Kidney glomerular epithelial cell (primary cell): ENCODE measurements at regions not wholly inside any gene's neighbourhood (a gene's known extent, or its start where the extent isn't known, plus 50 kb on each side); places are given as distances from the start of the nearest gene placed in this dataset.
"Not testable (repeated sequence)": the region's sequence is repeated elsewhere in the genome, so short reads cannot be mapped to it uniquely, and the experiment has no call there.

Experiments used
- DNase-seq: peaks from one replicate; lab custom pipeline; 2025; lab: John Stamatoyannopoulos, UW

DNA sequence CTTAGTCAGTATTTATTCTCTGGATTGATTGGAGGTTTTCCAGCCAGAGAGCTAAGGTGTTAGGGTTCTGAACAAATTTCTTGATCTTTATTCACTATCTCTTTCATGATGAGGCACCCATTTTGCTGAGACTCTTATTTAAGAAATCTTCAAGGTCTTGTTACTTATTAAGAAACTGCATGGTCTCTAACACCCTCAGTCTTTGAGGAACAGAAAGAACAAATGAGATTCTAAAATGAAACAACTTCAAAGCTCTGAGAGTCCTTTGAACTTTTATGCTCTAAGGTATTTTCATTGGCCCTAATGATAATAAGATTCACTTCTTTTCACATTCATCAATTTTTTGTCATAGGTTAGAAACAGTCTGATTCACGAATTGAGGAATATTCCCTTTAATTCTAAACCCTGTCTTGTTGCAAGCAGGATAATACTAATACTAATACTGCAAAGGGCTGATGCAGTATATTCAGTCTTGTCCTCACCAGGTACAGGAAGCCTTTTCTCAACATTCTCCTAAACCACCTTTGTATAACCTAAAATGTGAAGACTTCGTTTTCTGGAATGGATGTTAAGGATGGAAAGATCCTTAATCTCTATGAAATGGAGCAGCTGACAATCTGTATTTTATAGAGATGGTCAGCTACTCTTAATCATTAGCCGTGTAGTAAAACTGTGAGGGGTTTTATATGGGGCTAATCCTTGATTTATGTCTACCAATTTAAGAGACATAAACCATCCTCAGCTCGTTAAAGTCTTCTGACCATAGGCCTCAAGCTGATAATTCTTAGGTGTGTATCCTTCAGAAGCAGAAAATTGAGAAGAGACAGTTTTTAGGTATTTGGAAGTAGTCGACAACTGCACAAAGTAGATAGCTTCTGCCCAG, 198.3 kb downstream of the OTOL1 start:
- no peak for DNase-seq

DNA sequence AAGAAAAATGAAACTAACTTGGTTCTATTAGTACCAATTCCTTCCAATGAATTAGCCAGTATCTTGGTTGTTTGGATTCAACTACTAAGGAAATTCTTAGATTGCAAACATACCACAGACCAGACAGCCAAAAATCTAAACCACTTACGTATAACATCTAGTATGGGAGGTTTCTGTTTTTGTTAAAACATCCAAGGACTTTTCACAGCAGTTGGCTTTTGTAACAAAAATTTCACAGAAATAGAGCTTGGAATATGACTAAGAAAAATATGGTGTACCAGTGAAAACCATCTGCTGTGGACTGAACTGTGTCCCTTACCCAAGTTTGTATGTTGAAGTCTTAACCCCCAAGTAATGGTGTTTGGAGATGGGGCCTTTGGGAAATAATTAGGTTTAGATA, 199.2 kb downstream of the OTOL1 start:
- no peak for DNase-seq

DNA sequence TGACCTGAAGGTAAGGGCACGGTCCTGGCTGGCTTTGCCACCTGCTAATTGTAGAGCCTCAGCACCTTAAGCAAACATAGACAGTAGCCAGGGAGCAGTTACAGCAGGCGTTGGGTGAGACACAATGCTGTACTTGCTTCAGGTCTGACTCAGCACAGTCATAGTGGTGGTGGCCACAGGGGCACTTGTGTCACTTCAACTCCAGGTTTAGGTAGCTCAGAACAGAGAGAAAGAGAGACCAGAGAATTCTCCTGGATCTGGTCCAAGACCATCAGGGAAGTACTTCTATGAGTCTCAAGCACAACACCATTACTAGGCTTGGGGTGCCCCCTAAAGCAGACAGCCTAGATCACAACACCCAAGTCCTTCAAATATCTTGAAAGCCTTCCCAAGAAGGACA, 204.4 kb downstream of the OTOL1 start:
- DNase-seq = no peak

GRCh38 chr3:161707253-161707652, 210.6 kb downstream of the OTOL1 start:
- DNase-seq = not testable (repeated sequence)

GRCh38 chr3:161713731-161714130, 217.1 kb downstream of the OTOL1 start:
- no peak for DNase-seq

GRCh38 chr3:161731968-161732367, 235.4 kb downstream of the OTOL1 start:
- no peak for DNase-seq

DNA sequence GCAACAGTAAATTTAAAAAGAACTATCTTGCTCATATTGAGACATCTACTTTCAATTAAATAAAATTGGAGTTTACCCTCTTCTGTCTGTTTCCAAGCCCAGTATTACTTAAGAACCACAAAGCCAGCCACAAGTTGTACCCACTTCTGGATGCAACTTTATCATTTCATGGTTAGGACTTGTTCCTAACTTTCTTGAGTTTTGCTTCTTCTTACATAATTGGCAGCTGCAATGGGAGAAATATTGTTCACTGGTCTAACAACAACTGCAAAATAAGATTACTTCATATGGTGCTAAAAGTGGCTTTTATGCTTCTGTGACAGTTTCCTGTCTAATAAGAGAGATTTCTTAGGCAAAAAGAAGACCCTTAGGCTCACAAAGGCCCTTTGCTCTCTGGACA, 240.6 kb downstream of the OTOL1 start:
- no peak for DNase-seq

- DNase-seq = no peak
These were observed 243.8 kb downstream of the OTOL1 start for GRCh38 chr3:161740421-161740820.

- no peak for DNase-seq
These were observed 247.8 kb downstream of the OTOL1 start for GRCh38 chr3:161744366-161744765.

DNA sequence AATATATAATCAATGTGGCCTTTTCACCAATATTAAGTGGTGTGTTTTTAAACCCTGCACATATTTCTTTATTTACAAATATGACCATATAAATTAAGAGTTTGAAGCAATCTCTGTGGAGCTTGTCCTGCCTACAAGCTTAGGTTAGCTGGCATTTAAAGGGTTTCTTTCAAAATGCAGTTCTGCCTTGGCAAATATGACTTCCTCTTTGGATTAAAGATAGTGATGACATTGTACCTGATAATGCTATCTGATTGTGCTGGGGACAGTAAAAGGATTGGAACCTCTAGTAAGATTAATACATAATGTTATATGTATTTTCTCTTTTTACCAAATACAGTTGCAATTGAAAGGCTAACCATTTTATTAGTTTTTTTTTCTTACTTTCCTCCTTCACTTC, 249.1 kb downstream of the OTOL1 start:
- DNase-seq = no peak

DNA sequence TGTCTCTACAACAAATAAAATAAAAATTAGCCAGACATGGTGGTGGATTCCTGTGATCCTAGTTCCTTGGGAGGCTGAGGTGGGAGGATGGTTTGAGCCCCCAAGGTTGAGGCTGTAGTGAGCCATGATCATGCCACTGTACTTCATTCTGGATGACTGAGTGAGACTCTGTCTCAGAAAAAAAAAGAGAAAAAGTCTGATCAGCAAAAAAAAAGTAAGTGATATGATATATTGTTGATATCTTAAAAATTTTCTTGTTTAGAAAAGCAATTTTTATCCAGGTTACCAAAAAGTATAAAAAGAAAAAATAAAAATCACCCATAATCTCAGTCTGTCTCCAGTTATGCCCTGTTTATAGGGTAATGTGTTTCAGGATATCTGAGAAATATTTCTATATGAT, 251.4 kb downstream of the OTOL1 start:
- DNase-seq = no peak

DNA sequence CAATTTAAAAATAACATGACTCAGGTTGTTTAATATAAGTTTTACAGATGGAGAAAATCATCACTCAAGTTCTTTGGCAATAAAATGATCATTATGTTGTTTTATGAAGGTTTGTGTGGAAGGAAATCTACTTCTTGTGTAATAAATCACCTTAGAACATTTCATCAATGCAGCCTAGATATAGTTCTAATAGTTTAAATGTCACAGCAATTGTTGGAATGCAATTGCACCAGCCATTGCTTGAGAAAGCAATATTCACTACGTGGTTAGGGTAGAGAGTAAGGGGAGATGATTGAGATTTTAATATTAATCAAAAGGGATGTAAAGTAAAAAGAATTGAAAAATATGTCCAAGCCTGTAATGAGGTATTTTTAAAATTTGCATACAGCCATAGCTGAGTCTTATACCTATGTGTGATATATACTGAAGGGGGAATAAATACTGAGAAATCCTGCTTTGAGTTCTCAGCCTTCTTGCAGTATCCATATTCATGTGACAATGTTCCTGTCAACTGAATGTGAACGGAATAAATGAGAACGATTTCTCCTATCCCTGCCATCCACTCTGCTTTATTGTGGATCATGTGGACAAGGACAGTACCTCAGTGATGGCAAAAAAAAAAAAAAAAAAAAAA, 257.9 kb downstream of the OTOL1 start:
- no peak for DNase-seq

GRCh38 chr3:161759444-161759843, 262.8 kb downstream of the OTOL1 start:
- no peak for DNase-seq

- DNase-seq = no peak
These were observed 269.7 kb downstream of the OTOL1 start for GRCh38 chr3:161766331-161766730.

DNA sequence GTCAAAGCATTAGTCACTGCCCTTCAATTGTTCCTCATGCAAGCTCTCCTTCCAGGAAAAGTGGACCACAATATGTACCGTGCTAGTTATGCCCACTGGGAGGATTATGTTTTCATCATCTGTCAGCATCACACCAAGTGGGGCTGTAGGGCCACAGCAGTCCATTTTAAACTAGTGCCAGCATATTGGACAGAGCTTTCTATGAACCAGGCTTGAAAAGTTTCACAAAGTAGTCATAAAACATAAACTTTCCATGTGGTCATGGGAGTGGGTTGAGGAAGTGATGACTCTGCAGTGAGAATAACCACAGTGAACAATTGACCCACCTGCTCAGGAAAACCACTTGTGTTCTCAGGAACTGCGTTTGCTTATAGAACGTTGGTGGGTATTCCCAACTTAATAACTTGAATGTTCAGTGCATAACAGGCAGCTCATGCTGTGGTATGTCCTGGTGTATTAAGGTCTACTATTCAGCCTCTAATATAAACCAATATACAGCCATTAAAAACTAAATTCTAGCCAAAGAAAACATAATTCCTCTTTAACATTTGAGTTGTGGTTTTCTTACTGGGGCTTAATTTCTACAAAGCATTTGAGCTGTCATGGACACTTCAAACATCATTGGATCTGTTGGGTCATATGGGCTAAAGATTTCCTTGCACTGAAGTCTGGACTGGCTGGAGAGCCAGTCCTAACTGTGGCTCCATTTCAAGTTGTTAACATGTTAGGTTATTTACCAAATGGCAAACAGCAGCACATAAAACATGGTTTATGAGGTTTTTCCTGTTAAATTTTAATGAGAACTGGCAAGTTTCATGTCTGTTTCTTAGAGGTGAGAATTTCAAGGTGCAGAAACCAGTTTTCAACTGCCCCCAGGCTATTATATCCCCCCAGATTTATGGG, 274.1 kb downstream of the OTOL1 start:
- DNase-seq = no peak

- no peak for DNase-seq
These were observed 284.8 kb downstream of the OTOL1 start for GRCh38 chr3:161781381-161781780.

DNA sequence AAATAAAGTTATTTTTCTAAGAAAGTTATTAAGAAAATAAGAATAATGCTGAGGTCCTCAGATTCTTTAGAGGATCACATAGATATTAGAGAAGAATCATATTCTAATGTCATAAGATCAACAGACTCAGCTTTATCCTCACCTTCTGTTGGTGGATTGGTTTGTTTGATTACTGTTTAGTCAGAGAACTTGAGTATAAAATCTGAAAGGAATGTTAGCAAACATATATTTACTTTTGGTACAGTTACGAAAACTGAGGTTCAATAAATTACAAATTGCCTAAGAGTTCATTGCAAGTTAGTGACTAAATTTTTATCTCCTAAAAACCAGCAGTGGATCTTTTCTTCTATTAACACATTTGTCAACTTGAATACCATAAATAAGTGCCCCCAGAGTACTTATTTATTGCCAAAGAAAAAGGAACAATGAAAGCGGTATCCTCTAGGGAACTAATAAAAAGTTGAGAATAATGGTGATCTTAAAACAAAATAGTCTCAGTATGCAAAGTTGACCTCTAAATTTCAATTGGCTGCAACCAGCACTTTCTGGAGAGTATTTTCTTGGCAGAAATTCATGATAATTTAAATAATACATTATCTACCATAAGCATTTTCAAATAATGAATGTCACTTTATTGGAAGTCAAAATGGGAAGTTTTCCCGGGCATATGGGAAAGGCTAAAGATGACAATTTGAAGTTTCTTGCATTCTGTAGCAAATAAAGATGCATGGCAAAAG, 296.8 kb downstream of the OTOL1 start:
- no peak for DNase-seq

DNA sequence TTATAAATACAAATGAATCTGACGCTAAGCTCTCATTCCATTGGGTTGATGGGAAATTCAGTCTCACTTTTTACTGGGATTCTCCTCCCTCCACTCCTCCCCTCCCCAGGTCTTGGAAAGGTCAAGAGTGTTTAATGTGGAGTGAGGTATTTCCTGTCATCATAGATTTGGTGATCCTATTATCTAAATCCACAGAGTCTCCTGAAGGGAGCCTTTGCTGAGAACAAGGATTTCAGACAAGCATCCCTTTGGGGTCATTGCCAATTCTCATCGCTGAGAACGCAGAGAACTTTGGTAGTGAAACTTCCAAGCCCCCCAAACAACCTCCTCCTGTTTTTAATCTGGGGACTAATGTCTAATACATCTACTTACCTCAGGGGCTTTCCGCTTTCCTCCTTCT, 297.9 kb downstream of the OTOL1 start:
- no peak for DNase-seq

DNA sequence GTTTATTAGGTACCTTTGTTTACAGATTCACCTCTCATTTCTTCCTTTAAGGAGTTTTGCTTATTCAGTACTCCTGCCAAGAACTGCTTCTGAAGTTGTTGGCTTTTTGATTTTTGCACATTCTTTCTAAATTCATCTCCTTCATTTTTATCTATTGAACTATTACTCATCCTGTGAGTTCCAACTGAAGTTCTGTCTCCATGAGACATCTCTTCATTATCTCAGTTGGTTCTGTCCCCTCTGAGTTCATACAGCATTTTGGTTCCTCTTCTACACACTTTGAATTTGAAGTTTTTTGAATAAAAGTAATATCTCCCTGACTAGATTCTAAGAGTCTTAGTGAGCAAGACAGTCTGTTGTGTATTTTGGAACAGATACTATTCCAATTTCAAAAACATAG, 299.7 kb downstream of the OTOL1 start:
- DNase-seq = no peak

DNA sequence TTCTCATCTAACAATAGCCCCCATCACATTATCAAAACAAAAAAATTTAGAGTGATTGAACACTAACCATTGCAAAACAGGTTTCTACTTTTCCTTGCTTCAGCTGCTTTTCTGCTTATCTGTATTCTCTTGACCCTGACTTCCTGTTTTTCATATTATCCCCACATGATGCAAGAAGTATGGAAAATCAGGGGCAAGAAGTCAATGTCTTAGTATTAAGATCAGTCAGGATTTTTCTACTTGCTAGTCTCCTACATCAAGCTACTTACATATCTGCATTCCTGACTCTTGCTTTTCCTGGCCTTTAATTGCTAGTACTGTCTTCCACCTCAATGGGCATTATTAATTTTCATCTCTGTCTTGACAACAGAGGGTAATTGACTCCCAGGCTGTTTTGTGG, 300.2 kb downstream of the OTOL1 start:
- no peak for DNase-seq

DNA sequence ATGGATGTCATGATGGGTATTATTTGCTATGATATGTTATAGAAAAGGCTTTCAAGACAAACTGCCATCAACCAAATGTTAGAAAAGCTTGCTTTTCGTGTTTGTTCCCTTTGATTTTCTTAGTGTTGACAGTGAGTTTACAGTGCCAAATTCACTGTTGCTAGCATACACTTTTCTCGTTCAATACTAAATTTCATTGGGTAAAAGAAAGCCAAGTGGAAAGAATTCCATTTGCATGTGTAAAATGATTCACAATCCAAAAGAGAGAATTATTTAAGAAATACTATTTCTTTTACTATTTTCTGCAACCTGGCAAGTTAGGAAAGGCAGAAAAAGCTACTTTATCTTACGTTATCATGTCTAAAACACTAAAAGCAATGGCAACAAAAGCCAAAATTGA, 301.4 kb downstream of the OTOL1 start:
- DNase-seq = no peak

GRCh38 chr3:161800985-161801559, 304.5 kb downstream of the OTOL1 start:
- DNase-seq = no peak
